HEK293T (cell line): ENCODE measurements at regions not wholly inside any gene's neighbourhood (a gene's known extent, or its start where the extent isn't known, plus 50 kb on each side); places are given as distances from the start of the nearest gene placed in this dataset.

ENCODE experiments used
- CTCF ChIA-PET: fragments of 350-600 bp; formaldehyde crosslinking; extraction: SDS; loops from one replicate; lab custom pipeline; 2021; ENCODE audit warnings: antibody characterized with exemption, inconsistent platforms; lab: Yijun Ruan, JAX
- POLR2A ChIA-PET: fragments of 350-600 bp; formaldehyde crosslinking; extraction: SDS; loops from one replicate; lab custom pipeline; 2020; ENCODE audit warnings: antibody characterized with exemption, inconsistent platforms; lab: Yijun Ruan, JAX
- DNase-seq: peaks from one replicate; pipeline ENCODE4 v3.0.0; 2012; ENCODE audit warnings: mixed read lengths; ENCODE audit errors: extremely low spot score
- ARNT ChIP-seq: fragments of 450-650 bp; IDR thresholded peaks from 2 replicates; pipeline ENCODE4 v1.6.1; 2017; ENCODE audit warnings: mild to moderate bottlenecking
- BHLHE40 ChIP-seq: fragments of 450-650 bp; IDR thresholded peaks from 2 replicates; pipeline ENCODE4 v1.6.1; 2016; ENCODE audit warnings: mild to moderate bottlenecking, moderate library complexity, borderline replicate concordance
- CTBP1 ChIP-seq: fragments of 450-650 bp; IDR thresholded peaks from 2 replicates; pipeline ENCODE4 v1.6.1; 2016; ENCODE audit warnings: borderline replicate concordance
- ELF4 ChIP-seq: fragments of 450-650 bp; IDR thresholded peaks from 2 replicates; pipeline ENCODE4 v1.6.1; 2017; ENCODE audit warnings: antibody characterized with exemption
- FOXA1 ChIP-seq: fragments of 450-650 bp; IDR thresholded peaks from 2 replicates; pipeline ENCODE4 v1.6.1; 2016; ENCODE audit warnings: mild to moderate bottlenecking
- FOXK2 ChIP-seq: fragments of 450-650 bp; IDR thresholded peaks from 2 replicates; pipeline ENCODE4 v1.6.1; 2016; ENCODE audit warnings: mild to moderate bottlenecking
- FOXM1 ChIP-seq: fragments of 450-650 bp; IDR thresholded peaks from 2 replicates; pipeline ENCODE4 v1.6.1; 2017; ENCODE audit warnings: mild to moderate bottlenecking, borderline replicate concordance
- HDGF ChIP-seq: fragments of 450-650 bp; IDR thresholded peaks from 2 replicates; pipeline ENCODE4 v1.6.1; 2017; ENCODE audit warnings: antibody characterized with exemption, borderline replicate concordance
- L3MBTL2 ChIP-seq: fragments of 450-650 bp; conservative IDR thresholded peaks from 2 replicates; pipeline ENCODE4 v1.6.1; 2016; ENCODE audit warnings: mild to moderate bottlenecking
- LEF1 ChIP-seq: fragments of 450-650 bp; IDR thresholded peaks from 2 replicates; pipeline ENCODE4 v1.6.1; 2017; ENCODE audit warnings: mild to moderate bottlenecking, borderline replicate concordance
- NFRKB ChIP-seq: fragments of 450-650 bp; IDR thresholded peaks from 2 replicates; pipeline ENCODE4 v1.6.1; 2016; ENCODE audit warnings: mild to moderate bottlenecking, moderate library complexity
- SP1 ChIP-seq: fragments of 450-650 bp; IDR thresholded peaks from 2 replicates; pipeline ENCODE4 v1.6.1; 2017
- SUZ12 ChIP-seq: fragments of 450-650 bp; IDR thresholded peaks from 2 replicates; pipeline ENCODE4 v1.6.1; 2016; ENCODE audit warnings: mild to moderate bottlenecking
- TARDBP ChIP-seq: fragments of 450-650 bp; IDR thresholded peaks from 2 replicates; pipeline ENCODE4 v1.6.1; 2016
- ZNF384 ChIP-seq: fragments of 450-650 bp; IDR thresholded peaks from 2 replicates; pipeline ENCODE4 v1.6.1; 2016
- TF ChIP-seq, protein P1 (sequence below): fragments of 450-650 bp; IDR thresholded peaks from 2 replicates; pipeline ENCODE4 v1.6.1; 2016

DNA sequence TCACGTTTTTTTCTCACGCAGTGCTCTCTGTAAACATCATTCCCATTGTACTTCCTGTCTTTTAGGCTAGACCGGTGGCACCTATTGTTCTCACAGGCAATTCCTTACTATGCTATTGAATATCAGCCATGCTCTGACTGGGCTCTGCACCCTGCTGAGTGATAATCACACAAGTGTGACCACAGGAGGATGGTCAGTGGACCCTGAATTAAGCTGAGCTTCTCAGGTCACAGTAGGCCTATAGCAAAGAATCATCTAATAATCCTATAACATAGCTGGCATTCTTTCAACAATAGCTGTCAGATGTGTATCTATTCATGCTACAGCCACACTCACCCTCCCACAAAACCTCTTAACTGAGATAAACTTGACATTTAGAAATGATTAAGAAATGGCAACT lies 2399.8 kb upstream of the TENM3 start:
- POLR2A ChIA-PET = no interaction called here
- CTCF ChIA-PET = no interaction called here
- TF ChIP-seq ARNT (no peak), L3MBTL2 (no peak), HDGF (no peak), BHLHE40 (no peak), LEF1 (no peak), CTBP1 (no peak), ZNF384 (no peak), NFRKB (no peak), FOXK2 (no peak), ELF4 (no peak), FOXM1 (no peak), FOXA1 (no peak), SP1 (no peak), TARDBP (no peak), SUZ12 (no peak)
- TF ChIP-seq, protein P1, sequence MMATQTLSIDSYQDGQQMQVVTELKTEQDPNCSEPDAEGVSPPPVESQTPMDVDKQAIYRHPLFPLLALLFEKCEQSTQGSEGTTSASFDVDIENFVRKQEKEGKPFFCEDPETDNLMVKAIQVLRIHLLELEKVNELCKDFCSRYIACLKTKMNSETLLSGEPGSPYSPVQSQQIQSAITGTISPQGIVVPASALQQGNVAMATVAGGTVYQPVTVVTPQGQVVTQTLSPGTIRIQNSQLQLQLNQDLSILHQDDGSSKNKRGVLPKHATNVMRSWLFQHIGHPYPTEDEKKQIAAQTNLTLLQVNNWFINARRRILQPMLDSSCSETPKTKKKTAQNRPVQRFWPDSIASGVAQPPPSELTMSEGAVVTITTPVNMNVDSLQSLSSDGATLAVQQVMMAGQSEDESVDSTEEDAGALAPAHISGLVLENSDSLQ = no peak
- DNase-seq = no peak

DNA sequence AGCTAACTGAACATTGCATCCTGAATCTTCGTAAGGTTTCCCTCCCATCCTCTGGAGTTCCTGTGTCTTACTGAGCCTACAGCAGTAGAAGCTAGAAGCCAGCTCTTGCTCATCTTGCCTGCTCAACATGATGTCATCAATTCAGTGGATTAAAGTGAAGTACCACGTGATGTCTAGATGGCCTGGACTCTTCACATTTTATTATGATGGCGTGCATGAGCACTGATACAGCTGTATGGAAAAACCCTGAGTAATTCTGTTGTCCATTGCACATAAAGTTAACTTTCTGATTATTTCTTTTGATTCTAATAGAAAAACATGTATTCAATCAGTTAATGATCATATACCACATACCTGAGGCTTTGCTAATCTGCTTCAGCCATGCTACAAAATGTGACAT lies 2387.7 kb upstream of the TENM3 start:
- ChIA-PET POLR2A (no interaction called here), CTCF (no interaction called here)
- no peak for DNase-seq
- TF ChIP-seq LEF1 = no peak
- TF ChIP-seq BHLHE40 = no peak
- TF ChIP-seq SUZ12 = no peak
- TF ChIP-seq TARDBP = no peak
- TF ChIP-seq CTBP1 = no peak
- TF ChIP-seq HDGF = no peak

DNA sequence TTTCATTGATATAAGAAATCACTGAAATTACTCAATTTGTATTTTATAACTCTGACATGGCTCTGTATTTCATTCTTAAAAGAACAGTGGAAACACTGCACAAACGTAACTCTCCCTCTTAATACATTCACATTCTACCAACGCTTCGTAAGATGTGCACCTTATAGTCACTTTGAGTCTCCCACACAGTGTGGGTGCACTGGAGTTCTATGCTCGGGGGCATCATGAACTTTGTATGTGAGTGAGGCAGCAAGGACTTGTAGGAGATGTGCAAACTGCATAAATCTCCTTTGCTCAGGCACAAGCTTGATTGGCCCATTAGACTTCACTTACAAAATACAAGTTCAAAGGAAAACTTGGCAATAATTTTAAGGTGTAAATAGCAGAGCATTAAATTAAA lies 2385.0 kb upstream of the TENM3 start:
- no peak for TF ChIP-seq LEF1
- no peak for TF ChIP-seq BHLHE40
- no peak for TF ChIP-seq ELF4
- no peak for TF ChIP-seq ZNF384
- no peak for TF ChIP-seq SP1
- no peak for TF ChIP-seq FOXM1
- no peak for TF ChIP-seq ARNT
- TF ChIP-seq, protein P1 = no peak
- TF ChIP-seq L3MBTL2 = no peak
- no peak for TF ChIP-seq CTBP1
- DNase-seq = no peak
- CTCF ChIA-PET = no interaction called here
- POLR2A ChIA-PET = no interaction called here

DNA sequence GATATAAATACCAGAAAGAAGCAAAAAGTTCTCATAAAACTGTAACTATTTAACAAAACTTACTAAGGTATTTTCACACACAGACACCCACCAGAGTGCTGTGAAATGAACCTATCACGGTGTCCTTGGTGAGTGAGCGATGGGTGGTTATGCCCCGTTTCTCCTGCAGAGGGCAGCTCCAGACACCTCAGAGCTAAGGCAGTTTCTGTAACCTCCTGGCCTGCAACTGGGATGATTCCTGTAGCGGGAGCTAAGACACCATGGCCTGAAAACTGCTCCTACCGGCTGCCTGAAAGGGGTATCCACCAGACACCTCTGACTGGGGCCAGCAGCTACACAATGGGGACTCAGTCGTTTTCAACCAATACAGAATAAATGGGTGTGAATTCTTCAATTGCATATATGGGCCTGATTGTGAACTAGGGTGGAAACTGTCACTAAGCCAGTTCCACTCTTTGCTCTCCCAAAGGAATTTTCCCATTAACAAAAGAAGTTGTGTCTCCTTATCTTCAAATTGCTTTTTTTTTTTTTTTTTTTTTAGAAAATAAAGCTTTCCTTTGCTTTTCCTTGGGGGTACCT lies 2375.8 kb upstream of the TENM3 start:
- POLR2A ChIA-PET = no interaction called here
- TF ChIP-seq NFRKB (no peak), LEF1 (no peak), FOXK2 (no peak)
- DNase-seq = peak; percentile 76
- CTCF ChIA-PET = interaction anchor here (0.6 to 1.4 kb wide), 6 partner anchors 108 to 799 kb away, joined by 3 to 11 read pairs (median 3); no protein-coding TSS in a partner anchor

DNA sequence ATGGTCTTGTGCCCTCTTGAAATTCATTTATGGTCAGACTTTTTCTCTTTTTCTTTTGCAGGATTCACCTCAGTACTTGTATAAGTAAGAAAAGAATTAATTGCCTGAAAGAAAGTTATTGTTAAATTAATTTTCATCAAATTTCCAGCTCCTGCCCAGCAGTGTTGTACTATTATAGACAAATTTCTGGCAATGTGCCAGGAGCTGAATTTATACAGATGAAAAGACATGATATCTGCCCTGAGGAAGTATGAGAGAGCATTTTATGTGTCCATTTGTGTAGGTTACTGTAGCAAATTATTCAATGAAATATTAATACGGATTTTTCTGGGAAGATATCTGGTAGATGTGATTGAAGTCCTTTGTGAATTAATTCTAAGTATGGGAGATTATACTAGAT lies 2371.5 kb upstream of the TENM3 start:
- POLR2A ChIA-PET = no interaction called here
- CTCF ChIA-PET = no interaction called here
- no peak for TF ChIP-seq SP1
- no peak for DNase-seq

DNA sequence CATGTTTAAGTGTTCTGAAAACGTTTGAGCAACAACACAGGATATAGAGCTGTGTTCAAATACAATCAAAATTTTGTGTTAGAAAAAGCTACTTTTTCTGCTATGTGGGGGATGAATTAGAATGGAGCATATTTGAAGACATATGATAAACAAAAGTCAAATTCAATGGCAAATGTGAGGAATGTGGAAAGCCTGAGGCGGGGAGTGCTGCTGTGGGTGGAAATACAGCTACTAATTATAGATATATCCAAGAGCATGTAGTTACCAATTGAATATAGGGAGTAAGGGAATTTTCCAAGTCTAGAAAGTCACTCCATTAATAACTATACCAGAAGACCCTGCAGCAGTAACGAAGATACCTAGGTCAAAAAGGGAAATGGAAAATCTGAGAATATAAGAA lies 2370.4 kb upstream of the TENM3 start:
- TF ChIP-seq NFRKB = no peak
- TF ChIP-seq ELF4 = no peak
- no peak for TF ChIP-seq ZNF384
- no peak for TF ChIP-seq LEF1
- no peak for TF ChIP-seq BHLHE40
- no peak for TF ChIP-seq FOXA1
- no peak for DNase-seq
- ChIA-PET POLR2A (no interaction called here), CTCF (no interaction called here)

DNA sequence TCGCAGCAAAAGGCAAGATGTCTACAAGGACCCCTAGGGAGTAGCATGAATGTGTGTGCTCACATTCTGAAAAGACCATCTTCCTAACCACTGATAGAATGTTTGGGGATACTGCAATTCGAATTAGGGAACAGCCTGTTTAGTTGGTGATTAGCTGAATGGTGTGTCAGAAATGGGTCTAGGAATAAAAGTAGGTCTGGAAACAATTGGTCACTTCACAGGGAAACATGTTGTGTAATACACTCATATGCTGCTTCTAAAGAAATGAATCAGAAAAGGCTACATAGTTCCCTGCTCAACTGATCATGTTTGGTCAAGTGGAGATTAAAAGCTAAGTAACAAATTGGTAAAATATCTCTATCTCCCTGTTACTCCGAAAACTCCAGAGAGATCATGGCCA lies 2362.4 kb upstream of the TENM3 start:
- POLR2A ChIA-PET = no interaction called here
- TF ChIP-seq SUZ12 (no peak), SP1 (no peak), CTBP1 (no peak), LEF1 (no peak), ZNF384 (no peak)
- no peak for DNase-seq
- CTCF ChIA-PET = no interaction called here
